Activated CD4-positive, alpha-beta T cell treated with anti-CD3 and anti-CD28 coated beads, Interleukin-2, Interleukin-6, amounts not matched to agents 100 ng/mL and 50 ng/mL, durations not matched to agents 16 hours and 8 hours (primary cell): ENCODE measurements at regions not wholly inside any gene's neighbourhood (a gene's known extent, or its start where the extent isn't known, plus 50 kb on each side); places are given as distances from the start of the nearest gene placed in this dataset.
"Not testable (repeated sequence)": the region's sequence is repeated elsewhere in the genome, so short reads cannot be mapped to it uniquely, and the experiment has no call there.

Source experiments
- DNase-seq: peaks from one replicate; pipeline ENCODE4 v3.0.0-alpha.2; 2020

- no peak for DNase-seq
Observed at GRCh38 chr7:19369806-19370205, 224.6 kb upstream of the FERD3L start.

DNA sequence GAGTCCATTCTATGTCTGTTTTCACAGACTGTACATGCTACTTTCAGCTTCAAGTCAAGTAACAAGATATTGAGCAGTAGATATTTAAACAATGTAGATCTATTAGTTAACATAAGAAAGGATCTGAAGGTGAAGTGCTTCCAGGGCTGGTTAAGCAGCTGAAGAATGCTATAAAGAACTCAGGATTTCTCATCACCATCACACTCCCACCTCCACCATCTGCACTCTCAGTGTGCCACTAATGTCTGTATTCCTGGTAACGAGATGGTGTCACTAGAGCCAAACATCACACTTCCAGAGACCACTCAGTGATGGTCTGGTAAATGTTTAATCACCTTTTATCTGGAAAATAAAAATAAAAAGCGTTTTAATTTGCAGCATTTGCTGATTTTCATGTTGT, 224.0 kb upstream of the FERD3L start:
- no peak for DNase-seq

DNA sequence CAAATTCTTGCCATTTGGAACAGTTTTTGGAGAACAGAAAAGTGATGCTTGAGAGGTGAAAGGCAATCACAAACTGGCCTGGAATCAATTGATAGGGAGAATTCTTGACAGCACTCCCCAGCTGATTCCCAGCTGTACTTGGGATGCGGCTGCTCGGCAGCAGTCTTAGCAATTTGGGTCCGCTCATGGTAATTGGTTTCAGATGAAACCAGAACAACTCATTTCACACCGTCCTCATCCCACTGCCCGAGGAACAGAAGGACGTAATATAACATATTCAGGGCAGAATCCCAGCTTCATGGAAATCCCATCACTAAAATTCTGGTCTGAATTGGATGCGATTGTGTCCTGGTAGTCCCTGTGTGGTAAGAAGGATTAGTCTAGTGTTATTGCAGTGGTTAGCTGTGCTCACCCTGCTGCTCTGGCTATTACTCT, 223.3 kb upstream of the FERD3L start:
- no peak for DNase-seq

GRCh38 chr7:19364950-19365349, 219.7 kb upstream of the FERD3L start:
- DNase-seq: no peak

- DNase-seq: no peak
Observed at GRCh38 chr7:19362099-19362498, 216.9 kb upstream of the FERD3L start.

DNA sequence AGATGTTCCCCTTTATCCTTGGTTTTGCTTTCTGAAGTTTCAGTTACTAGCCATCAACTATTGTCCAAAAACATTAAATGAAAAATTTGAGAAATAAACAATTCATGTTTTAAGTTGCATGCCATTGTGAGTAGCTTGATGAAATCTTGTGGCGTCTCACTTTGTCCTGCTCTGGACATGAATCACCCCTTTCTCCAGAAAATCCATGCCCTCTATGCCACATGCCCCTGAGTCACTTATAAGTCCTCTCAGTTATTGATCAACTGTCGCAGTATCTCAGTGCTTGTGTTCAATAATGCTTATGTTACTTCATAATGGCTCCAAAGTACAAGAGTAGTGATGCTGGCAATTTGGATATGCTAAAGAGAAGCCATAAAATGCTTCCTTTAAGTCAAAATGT, 208.0 kb upstream of the FERD3L start:
- no peak for DNase-seq

DNA sequence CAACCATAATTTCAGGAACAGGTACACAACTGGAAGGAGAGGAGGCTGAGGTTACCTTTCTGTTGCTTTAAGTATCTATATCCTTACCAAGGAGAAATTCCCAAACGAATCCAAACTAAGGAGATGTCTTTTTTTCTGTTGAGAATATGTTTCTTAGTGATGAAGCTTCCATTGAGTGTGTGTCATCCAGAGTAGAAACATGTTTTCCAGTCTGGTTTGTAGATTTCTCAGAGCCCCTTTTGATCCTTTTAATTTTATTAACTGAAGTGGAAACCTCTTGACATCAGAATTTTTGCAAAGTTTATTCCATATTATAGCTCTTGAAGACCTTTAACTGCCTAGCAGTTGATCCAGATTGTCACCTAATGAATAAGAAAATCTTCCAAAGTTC, 207.1 kb upstream of the FERD3L start:
- no peak for DNase-seq

DNA sequence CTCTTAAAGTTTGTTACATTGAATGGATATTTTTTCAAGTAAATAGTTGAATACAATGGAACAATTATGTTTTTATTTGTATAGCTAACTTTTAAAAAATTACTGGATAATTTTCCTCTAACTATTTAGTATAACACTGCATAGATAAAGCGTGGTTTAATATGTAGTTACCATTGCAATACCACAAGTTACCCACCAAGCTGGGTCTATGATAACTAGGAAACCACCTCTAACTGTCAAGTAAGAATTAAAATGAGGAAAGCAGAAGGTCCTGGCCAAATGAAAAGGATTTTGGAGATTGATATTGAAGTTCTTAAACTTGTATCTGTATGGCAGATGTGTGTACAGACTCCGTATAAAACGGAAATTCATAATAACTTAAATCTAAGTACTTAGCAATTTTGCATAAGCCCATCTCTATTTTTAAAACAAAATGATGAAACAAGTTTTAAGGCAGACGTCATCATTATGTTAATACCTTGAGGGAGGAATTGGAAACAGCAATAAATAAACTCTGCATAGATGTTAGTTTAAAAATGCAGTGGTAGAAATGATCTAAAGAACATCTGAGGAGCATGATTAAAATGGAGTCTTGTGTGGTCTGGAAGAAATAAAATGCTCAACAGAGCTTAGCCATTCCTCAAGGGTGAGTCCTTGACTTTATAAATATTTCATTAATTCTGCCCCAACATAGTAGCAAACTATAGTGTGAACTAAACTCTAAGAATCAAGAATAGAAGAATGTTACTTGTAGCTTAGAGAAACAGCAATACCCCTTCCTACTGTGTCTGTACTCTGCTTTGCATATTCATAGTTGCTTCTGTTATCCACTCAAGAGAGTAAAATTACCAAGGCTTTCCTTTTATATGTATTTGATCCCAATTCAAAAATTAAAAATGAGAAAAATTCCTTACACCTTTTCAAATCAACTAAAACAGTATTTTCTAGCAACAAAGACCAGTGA, 206.4 kb upstream of the FERD3L start:
- no peak for DNase-seq

GRCh38 chr7:19339512-19339911, 194.3 kb upstream of the FERD3L start:
- no peak for DNase-seq

GRCh38 chr7:19338512-19338911, 193.3 kb upstream of the FERD3L start:
- DNase-seq: not testable (repeated sequence)

DNA sequence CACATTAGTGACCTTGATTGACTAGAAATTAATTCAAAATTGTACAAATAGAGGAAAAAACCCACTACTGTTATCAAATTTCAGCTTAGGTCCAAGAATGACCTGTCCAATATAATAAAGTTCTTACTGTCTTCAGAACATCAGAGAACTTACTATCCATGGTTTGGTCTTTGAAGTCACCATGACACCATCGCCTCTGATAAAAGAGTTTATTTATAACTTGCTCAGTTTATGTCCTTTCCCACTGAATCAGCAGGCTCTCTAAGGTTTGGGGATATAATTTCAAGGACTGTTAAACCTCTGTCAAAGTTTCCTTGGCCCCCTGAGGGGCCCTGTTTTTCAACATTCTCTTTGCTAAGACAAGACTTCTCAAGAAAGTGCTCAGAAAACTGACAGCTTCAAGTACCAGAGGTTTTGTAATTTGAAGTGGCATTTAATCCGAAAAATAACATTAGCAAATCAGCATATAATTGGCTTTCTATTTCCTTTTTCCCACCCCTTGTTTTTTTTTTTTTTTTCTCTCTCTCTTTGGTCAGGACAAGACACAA, 191.7 kb upstream of the FERD3L start:
- no peak for DNase-seq

DNA sequence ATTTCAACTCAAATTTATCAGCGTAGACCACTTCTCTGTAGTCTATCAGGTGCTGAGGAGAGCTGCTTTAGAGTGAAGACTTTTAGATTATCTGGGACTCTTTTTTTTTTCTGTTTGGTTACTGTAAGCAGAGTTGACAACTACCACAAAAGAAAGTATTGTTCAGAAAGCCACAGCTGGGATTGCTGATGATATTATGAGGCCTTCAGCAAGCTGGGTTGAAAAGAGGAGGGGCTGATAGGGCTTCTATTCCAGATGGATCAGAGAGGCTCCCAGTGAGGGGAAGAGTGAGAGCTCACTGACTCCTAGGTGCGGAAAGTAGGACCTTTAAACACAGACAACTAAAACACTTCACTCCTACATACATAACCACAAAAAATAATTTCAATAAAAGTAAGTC, 188.5 kb upstream of the FERD3L start:
- DNase-seq: no peak

DNA sequence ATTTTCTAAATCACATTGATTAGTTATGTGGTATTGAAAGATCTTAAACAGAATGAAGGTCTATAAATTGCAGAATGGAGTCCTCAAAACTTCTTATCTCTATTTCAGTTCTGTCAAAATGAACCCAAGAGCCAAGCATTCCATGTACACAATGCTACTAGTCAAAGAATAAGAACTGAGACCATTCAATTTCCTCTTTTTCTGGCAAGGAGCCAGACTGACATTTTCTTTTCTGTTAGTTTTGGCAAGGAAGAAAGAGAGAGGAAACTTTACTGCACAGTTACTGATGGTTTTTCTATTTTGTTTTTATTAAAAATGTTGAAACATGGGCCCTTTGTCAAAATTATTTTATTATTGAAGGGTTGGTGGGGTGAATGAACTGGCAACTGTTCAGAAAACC, 181.8 kb upstream of the FERD3L start:
- DNase-seq: no peak

GRCh38 chr7:19322002-19322401, 176.8 kb upstream of the FERD3L start:
- DNase-seq: no peak

GRCh38 chr7:19318287-19318686, 173.1 kb upstream of the FERD3L start:
- no peak for DNase-seq

DNA sequence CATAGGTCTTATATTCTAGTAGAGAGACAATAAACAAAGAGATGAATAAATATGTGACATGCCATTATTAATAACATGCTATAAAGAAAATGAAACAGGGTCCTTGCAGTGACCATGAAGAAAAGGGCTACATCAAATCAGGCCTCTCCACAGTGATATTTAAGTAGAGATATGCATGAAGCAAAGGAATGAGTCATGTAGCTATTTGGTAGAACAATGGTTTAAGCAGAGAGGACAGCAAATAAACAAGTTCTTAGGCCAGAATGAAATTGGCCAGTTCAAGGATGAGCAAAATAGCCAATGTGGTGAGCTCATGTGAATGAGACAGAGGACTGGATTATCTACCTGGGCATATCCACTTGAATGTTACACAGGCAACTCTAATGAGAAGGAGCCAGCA, 172.2 kb upstream of the FERD3L start:
- no peak for DNase-seq

- DNase-seq: no peak
Observed at GRCh38 chr7:19312416-19312815, 167.2 kb upstream of the FERD3L start.

DNA sequence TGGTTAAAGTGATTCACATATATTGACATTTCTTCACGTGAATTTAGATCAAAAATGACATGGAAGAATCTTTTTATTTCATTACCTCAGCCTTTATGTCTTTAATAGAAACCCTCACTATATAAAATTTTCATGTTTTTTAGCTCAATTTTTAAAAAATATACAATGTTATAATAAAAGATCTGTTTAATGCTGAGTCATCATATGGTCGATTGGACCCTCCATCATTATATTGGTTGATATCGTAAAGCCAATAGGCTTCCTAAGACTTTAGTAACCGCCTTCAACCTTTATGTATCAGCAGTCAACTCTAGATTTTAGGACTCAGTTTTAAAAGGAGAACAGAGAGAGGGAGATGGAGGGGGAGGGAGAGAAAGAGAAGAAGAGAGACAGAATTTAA, 162.3 kb upstream of the FERD3L start:
- DNase-seq: no peak

DNA sequence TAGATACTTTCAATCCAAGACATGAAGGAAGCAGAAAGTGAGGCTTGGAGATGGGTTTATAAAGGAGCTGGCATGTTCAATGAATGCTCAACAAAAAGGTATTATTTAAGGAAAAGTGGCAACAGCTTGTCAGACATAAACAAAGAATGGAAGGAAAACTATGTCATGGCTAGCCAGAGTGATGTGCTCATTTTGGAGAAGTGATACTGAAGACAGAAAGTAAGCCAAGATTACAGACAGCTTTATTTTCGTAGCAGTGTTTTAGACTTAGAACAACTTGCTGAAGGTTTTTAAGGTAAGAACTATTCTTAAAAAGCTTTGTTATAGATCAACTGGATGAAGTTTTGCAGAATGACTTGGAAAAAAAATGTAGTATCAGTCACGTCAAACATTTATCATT, 160.5 kb upstream of the FERD3L start:
- DNase-seq: no peak

GRCh38 chr7:19304086-19304485, 158.9 kb upstream of the FERD3L start:
- DNase-seq: no peak

- no peak for DNase-seq
Observed at GRCh38 chr7:19302731-19303130, 157.5 kb upstream of the FERD3L start.

DNA sequence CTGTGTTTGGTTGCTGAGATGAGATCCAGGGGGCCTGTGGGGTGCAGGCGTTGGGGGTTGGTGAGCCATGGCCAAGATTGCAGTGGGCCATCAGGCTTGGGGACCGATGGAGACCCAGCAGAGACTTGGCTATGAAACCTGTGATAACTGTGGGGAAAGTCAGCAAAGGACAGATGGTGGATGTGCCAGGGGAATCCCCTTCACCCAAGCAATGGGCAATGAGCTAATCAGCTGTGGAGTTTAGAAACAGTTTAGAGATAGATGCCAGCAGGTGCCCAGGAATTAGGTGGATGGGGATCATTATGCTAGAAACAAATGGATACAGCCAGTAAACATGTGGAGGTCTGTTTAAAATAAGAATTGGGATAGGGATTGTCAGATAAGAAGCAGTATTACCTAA, 151.4 kb upstream of the FERD3L start:
- no peak for DNase-seq

DNA sequence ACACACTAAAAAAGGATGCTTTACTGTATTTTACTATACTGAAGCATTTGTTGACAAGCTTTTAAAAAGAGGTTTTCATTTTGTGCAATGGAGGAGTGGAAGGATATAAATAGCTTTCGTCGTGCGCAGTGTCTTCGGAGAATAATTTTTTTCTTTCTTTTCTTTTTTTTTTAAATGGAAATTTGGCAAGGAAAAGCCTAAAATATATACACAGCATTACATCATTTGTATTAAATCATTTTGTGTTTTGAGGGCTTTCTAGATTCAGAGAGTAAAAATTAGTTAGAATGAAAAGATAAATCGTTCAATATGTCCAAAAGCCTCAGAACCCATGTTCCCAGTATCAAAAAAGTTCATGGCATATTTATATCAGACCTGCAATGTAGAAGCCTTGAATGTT, 150.2 kb upstream of the FERD3L start:
- DNase-seq: no peak

DNA sequence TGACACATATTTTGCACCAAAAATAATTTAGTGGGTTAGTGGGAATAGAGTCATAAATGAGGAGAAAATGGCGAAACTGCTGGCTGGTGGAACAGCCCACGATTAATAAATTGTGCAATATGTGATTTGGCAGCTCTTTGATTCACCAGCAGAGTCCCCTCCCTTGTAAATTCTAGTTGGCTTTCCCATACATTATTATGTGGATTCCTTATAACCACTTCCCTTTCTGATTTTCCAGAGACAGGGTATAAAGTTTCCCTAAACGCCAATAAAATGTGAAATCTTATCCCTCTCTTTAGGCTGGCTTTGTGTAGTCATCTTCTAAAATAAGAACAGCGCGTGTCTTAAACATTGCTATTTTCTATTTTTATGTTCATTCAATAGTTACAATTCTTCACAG, 149.4 kb upstream of the FERD3L start:
- DNase-seq: no peak

DNA sequence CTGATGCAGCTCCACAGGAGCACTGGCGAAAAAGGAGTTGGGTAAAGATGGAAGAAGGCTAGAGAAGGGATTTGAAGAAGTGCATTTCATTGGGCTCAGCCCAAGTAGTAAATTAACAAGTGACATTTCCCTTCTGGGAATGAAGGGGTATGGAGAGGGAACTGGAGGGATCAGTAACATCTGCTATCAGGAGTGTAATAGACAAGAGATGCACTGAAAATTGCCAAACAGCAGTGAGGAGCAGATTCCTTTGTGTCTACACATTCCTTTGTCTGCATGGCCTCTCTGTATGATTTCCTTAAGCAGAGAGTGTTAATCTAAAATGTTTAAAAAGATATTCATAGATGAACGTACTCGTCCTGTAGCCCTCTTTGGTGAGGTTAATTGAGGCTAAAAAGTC, 148.2 kb upstream of the FERD3L start:
- no peak for DNase-seq
